ENCODE measurements at regions not wholly inside any gene's neighbourhood (a gene's known extent, or its start where the extent isn't known, plus 50 kb on each side); places are given as distances from the start of the nearest gene placed in this dataset.

DNA sequence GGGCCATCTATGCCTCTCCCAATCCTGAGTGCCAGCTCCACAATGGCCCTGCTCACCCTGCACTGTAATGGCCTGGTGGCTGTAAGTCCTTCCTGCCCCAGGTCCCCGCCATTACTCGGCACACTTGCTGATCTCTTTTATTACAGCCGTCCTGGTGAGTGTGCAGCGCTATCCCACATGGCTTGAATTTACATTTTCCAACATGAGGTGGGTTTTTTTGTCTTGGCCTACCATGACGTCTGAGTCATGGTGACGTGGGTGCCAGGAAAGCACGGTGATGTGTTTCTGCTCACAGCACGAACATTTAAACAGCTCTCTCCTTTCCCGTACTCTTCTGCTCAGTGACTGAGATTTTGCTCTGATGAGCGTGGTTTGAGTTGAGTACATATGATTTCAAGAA, 55.2 kb upstream of the FOXF1 start:
- BruUV-seq (replicated peaks) = no TSS peak
- RAD21 ChIA-PET (ENCODE audit: unreplicated experiment) = no interaction called here
- TF ChIP-seq JUND (IDR thresholded peaks at IDR 0.05; ENCODE audit: low read depth, low read length) (no peak), MYB (IDR thresholded peaks at IDR 0.05; ENCODE audit: borderline replicate concordance, low read depth, low read length) (no peak), SPI1 (IDR thresholded peaks at IDR 0.05; ENCODE audit: borderline replicate concordance, insufficient read depth, low read depth, low read length) (no peak), TARDBP (IDR thresholded peaks at IDR 0.05; ENCODE audit: borderline replicate concordance) (no peak), NFXL1 (IDR thresholded peaks at IDR 0.05; ENCODE audit: borderline replicate concordance) (no peak), BHLHE40 (IDR thresholded peaks at IDR 0.05; ENCODE audit: borderline replicate concordance in 1 of 2, low read depth in 2 of 2, low read length in 1 of 2) (no peak), STAT1 (conservative IDR thresholded peaks at IDR 0.05) (no peak), ZNF24 (IDR thresholded peaks at IDR 0.05) (no peak), PAX5 (IDR thresholded peaks at IDR 0.05; ENCODE audit: borderline replicate concordance, low read depth, low read length) (no peak)
- TF ChIP-seq, protein P1, sequence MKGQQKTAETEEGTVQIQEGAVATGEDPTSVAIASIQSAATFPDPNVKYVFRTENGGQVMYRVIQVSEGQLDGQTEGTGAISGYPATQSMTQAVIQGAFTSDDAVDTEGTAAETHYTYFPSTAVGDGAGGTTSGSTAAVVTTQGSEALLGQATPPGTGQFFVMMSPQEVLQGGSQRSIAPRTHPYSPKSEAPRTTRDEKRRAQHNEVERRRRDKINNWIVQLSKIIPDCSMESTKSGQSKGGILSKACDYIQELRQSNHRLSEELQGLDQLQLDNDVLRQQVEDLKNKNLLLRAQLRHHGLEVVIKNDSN (IDR thresholded peaks at IDR 0.05; ENCODE audit: borderline replicate concordance, extremely low read length, insufficient read depth, low read depth, low read length) = no peak
- FAIRE-seq (no peak), DNase-seq (ENCODE audit: low read depth, low spot score) (no peak), ATAC-seq (no peak)
- intact Hi-C loops (cut with micrococcal nuclease; ENCODE audit: unreplicated experiment) = no loop called here
- WGBS (ENCODE audit: insufficient coverage, insufficient replicate concordance, low lambda C conversion rate, missing lambda C conversion rate) = 33% methylated on average over 10 of the region's 10 CpGs
- SMC1A ChIA-PET (ENCODE audit: uncharacterized antibody, unreplicated experiment) = no interaction called here
- no peaks in the 10 kb centered on the region for H3K4me1 ChIP-seq (ENCODE audit: control insufficient read depth, insufficient read depth, low read length)
- no peaks in the 10 kb centered on the region for H3K9me3 ChIP-seq (replicated peaks; ENCODE audit: control insufficient read depth, insufficient read depth, low read length)
- CTCF ChIA-PET = no interaction called here
- H3K27me3 ChIP-seq (replicated peaks in 1 of 2; ENCODE audit: control insufficient read depth in 2 of 2, insufficient read depth in 2 of 2, low read length in 1 of 2) = peaks cover 0 to 2% of the 10 kb centered on the region in 2 experiments; a peak in 2 of 4 replicates
- H4K20me1 ChIP-seq (ENCODE audit: control insufficient read depth, insufficient read depth) = no peaks in the 10 kb centered on the region
- no peak overlapping the region for H3K27ac ChIP-seq (ENCODE audit: control insufficient read depth, insufficient read depth)
- no peak overlapping the region for H2AFZ ChIP-seq (ENCODE audit: control insufficient read depth, low read depth, low read length)
- H3K36me3 ChIP-seq (ENCODE audit: control insufficient read depth in 2 of 2, insufficient read depth in 2 of 2, low read length in 1 of 2) = no peaks in the 10 kb centered on the region
- no peaks in the 10 kb centered on the region for H3K79me2 ChIP-seq (ENCODE audit: control insufficient read depth, insufficient read depth, low read length)
- in situ Hi-C loops (cut with MboI) = no loop called here
- no peak overlapping the region for H3K4me3 ChIP-seq
- POLR2A ChIA-PET = no interaction called here
- no peak overlapping the region for H3K9ac ChIP-seq (ENCODE audit: control insufficient read depth, insufficient read depth, low read length)
- no peak overlapping the region for H3K4me2 ChIP-seq (ENCODE audit: control insufficient read depth, insufficient read depth)

All from GM12878 (cell line).